Glutamatergic neuron (in vitro differentiated cells): ENCODE measurements at regions not wholly inside any gene's neighbourhood (a gene's known extent, or its start where the extent isn't known, plus 50 kb on each side); places are given as distances from the start of the nearest gene placed in this dataset.

Experiments
- DNase-seq: peaks from one replicate; pipeline ENCODE4 v3.0.0; 2022
- H3K27ac Mint-ChIP-seq: one replicate; pipeline ENCODE4 v1.8.0; 2020; ENCODE audit warnings: mild to moderate bottlenecking, mixed read lengths, inconsistent platforms; ENCODE audit not compliant: unreplicated experiment
- H3K27me3 Mint-ChIP-seq: one replicate; pipeline ENCODE4 v1.8.0; 2020; ENCODE audit warnings: mild to moderate bottlenecking, moderate library complexity, mixed read lengths, inconsistent platforms; ENCODE audit not compliant: unreplicated experiment
- H3K36me3 Mint-ChIP-seq: one replicate; pipeline ENCODE4 v1.8.0; 2020; ENCODE audit warnings: mild to moderate bottlenecking, mixed read lengths, inconsistent platforms; ENCODE audit not compliant: unreplicated experiment
- H3K4me1 Mint-ChIP-seq: one replicate; pipeline ENCODE4 v1.8.0; 2020; ENCODE audit warnings: mild to moderate bottlenecking, low read depth, mixed read lengths, inconsistent platforms; ENCODE audit not compliant: unreplicated experiment
- H3K4me3 Mint-ChIP-seq: one replicate; pipeline ENCODE4 v1.8.0; 2020; ENCODE audit warnings: mild to moderate bottlenecking, mixed read lengths, inconsistent platforms; ENCODE audit not compliant: unreplicated experiment
- H3K9me3 Mint-ChIP-seq: one replicate; pipeline ENCODE4 v1.8.0; 2020; ENCODE audit warnings: mild to moderate bottlenecking, moderate library complexity, mixed read lengths, inconsistent platforms; ENCODE audit not compliant: unreplicated experiment
- TF ChIP-seq, protein P1 (sequence below): fragments of 200-600 bp; sonication (generic); IDR thresholded peaks from one replicate; pipeline ENCODE4 v1.5.0; 2021; ENCODE audit not compliant: partially characterized antibody, unreplicated experiment

DNA sequence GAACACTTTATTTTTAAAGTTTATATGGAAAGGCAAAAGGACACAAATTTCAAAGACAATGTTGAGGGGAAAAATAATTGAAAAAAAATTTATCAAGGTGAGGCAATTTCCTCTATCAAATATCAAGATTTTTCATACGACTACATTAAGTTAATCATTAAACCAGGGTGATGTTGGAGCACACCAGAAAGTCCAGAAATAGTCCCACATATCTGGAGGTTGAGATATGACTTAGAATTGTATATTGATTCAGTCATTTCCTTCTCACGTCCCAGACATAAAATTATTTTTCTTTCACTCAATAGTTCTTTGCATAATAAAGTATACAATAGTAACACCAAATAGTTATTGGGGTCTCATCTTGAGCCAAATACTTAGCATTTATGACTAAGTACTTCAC is 605.1 kb downstream of the NUP35 start:
- TF ChIP-seq, protein P1, sequence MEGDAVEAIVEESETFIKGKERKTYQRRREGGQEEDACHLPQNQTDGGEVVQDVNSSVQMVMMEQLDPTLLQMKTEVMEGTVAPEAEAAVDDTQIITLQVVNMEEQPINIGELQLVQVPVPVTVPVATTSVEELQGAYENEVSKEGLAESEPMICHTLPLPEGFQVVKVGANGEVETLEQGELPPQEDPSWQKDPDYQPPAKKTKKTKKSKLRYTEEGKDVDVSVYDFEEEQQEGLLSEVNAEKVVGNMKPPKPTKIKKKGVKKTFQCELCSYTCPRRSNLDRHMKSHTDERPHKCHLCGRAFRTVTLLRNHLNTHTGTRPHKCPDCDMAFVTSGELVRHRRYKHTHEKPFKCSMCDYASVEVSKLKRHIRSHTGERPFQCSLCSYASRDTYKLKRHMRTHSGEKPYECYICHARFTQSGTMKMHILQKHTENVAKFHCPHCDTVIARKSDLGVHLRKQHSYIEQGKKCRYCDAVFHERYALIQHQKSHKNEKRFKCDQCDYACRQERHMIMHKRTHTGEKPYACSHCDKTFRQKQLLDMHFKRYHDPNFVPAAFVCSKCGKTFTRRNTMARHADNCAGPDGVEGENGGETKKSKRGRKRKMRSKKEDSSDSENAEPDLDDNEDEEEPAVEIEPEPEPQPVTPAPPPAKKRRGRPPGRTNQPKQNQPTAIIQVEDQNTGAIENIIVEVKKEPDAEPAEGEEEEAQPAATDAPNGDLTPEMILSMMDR, result no peak
- Mint-ChIP-seq H3K27ac (no peak overlapping the region), H3K4me3 (no peak overlapping the region), H3K9me3 (no peaks in the 10 kb centered on the region), H3K36me3 (no peaks in the 10 kb centered on the region), H3K27me3 (no peaks in the 10 kb centered on the region), H3K4me1 (no peaks in the 10 kb centered on the region)
- no peak for DNase-seq

GRCh38 chr2:183740241-183740640 is 616.0 kb downstream of the NUP35 start:
- TF ChIP-seq, protein P1, result no peak
- no peaks in the 10 kb centered on the region for H3K27me3 Mint-ChIP-seq
- no peaks in the 10 kb centered on the region for H3K4me1 Mint-ChIP-seq
- no peaks in the 10 kb centered on the region for H3K9me3 Mint-ChIP-seq
- DNase-seq, result no peak
- H3K4me3 Mint-ChIP-seq, result no peak overlapping the region
- no peak overlapping the region for H3K27ac Mint-ChIP-seq
- no peaks in the 10 kb centered on the region for H3K36me3 Mint-ChIP-seq

DNA sequence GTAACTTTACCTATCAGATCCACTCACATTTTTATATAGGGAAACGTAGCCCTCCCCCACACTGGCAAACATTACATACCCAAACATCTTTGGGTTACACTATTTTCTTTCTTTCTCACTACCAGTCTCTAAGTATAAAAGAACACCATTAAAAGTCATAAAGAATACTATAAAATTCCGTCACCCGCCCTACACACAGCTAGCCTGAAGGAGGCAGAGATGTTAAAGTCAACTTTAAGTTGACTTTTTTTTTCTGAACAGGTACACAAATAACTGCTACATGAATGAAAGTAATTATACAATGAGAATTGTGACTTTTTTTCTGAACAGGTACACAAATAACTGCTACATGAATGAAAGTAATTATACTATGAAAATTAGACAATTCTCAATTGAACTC is 628.3 kb downstream of the NUP35 start:
- H3K27ac Mint-ChIP-seq, result no peak overlapping the region
- no peaks in the 10 kb centered on the region for H3K27me3 Mint-ChIP-seq
- TF ChIP-seq, protein P1, result no peak
- H3K36me3 Mint-ChIP-seq, result no peaks in the 10 kb centered on the region
- no peak for DNase-seq
- no peak overlapping the region for H3K4me3 Mint-ChIP-seq
- no peaks in the 10 kb centered on the region for H3K9me3 Mint-ChIP-seq
- H3K4me1 Mint-ChIP-seq, result no peaks in the 10 kb centered on the region

- no peak for DNase-seq
Observed at GRCh38 chr2:183759033-183759432, 634.8 kb downstream of the NUP35 start.

GRCh38 chr2:183773775-183774174 is 649.5 kb downstream of the NUP35 start:
- Mint-ChIP-seq H3K4me3 (no peak overlapping the region), H3K4me1 (no peaks in the 10 kb centered on the region), H3K27me3 (no peaks in the 10 kb centered on the region), H3K27ac (no peak overlapping the region), H3K9me3 (peaks cover 4% of the 10 kb centered on the region), H3K36me3 (no peaks in the 10 kb centered on the region)
- no peak for DNase-seq
- TF ChIP-seq, protein P1, result no peak

More at GRCh38 chr2:183759033-183759432, 634.8 kb downstream of the NUP35 start:
- TF ChIP-seq, protein P1, result no peak
- Mint-ChIP-seq H3K27me3 (no peaks in the 10 kb centered on the region), H3K4me1 (no peaks in the 10 kb centered on the region), H3K36me3 (no peaks in the 10 kb centered on the region), H3K27ac (no peak overlapping the region), H3K4me3 (no peak overlapping the region), H3K9me3 (no peaks in the 10 kb centered on the region)
